CD1c-positive myeloid dendritic cell (primary cell): ENCODE measurements at regions not wholly inside any gene's neighbourhood (a gene's known extent, or its start where the extent isn't known, plus 50 kb on each side); places are given as distances from the start of the nearest gene placed in this dataset.

Experiments
- DNase-seq: peaks from one replicate; pipeline ENCODE4 v3.0.0-alpha.2; 2016; ENCODE audit errors: extremely low spot score

- no peak for DNase-seq
These were observed 250.5 kb downstream of the TMEM121 start for GRCh38 chr14:105776924-105777323.

GRCh38 chr14:105783707-105784106 is 257.3 kb downstream of the TMEM121 start:
- DNase-seq: no peak

DNA sequence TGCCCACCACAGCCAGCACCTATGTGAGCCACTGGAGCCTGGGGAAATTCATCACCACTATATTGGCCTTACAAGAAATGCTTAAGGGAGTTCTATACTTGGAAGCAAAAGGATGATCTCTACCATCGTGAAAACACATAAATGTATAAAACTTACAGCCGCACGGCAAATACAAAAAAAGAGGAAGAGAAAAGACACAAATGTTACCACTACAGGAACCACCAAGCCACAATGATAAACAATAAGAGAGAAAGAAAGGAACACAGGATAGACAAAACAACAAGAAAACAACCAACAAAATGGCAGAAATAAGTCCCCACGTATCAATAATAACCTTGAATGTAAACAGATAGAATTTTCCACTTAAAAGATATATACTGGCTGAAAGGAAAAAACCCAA is 267.5 kb downstream of the TMEM121 start:
- DNase-seq: no peak

DNA sequence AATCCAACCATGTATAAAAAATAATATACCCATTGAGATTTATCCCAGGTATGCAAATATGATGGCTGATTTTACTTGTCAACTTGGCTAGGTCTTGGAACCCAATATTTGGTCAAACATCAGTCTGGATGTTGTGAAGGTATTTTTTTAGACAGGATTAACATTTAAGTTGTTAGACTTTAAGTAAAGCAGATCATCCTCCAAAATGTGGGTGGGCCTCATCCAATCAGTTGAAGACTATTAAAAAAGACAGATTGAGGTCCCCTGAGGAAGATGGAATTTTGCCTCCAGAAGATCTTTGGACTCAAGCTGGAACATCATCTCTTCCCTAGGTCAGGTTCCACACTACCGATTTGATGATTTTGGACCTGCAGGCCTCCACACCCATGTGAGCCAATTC is 271.2 kb downstream of the TMEM121 start:
- no peak for DNase-seq

GRCh38 chr14:105805701-105806100 is 279.3 kb downstream of the TMEM121 start:
- DNase-seq: no peak

- no peak for DNase-seq
These were observed 280.2 kb downstream of the TMEM121 start for GRCh38 chr14:105806568-105806967.

DNA sequence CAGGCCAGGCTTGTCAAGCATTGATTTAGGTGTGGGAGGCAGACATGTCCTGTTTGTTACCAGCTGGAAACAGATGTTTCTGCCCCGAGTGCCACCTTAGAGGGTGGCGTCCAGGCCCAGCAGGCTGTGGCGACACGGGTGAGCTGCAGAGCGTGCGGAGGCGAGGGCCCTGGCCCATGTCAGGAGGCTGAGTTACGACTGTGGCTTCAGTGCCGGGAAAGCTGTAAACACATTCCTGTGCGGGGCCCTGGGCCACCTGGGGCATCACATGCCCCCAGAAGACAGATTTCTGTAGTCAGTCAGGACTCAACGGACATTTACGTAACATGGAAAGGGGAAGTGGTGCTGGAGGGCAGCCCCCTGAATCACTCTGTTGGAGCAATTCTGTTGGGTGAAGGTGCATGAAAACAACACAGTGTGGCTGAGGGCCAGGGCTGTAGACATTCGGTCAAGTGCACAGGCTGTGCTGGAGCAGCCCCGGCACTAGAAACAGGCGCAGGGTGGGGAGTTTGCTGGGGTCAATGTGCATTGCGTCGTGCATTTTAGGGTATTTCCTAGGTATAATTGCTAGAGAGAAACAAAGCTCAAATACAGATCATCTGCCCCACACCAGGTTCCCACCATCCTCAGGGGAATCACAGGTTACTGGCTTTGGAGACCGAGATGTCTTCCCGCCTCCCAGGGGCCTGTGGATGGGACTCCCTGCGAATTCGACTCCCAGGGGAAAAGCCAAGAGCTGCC is 291.8 kb downstream of the TMEM121 start:
- DNase-seq: peak; percentile 2

GRCh38 chr14:105818712-105819005 is 292.3 kb downstream of the TMEM121 start:
- no peak for DNase-seq

DNA sequence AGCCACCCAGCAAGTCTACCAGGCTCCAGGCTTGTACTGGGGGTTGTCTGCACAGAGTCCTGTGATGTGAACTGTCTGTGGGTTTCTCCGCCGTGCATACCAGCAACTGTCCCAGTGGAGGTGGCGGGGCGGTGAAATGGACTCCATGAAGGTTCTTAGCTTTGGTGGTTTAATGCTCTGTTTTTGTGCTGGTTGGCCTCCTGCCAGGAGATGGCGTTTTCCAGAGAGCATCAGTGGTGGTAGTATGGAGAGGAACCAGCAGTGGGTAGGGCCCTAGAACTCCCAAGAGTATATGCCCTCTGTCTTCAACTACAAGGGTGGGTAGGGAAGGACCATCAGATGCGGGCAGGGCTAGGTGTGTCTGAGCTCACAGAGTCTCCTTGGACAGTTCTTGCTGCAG is 303.8 kb downstream of the TMEM121 start:
- no peak for DNase-seq

GRCh38 chr14:105836160-105836559 is 309.8 kb downstream of the TMEM121 start:
- DNase-seq: no peak

DNA sequence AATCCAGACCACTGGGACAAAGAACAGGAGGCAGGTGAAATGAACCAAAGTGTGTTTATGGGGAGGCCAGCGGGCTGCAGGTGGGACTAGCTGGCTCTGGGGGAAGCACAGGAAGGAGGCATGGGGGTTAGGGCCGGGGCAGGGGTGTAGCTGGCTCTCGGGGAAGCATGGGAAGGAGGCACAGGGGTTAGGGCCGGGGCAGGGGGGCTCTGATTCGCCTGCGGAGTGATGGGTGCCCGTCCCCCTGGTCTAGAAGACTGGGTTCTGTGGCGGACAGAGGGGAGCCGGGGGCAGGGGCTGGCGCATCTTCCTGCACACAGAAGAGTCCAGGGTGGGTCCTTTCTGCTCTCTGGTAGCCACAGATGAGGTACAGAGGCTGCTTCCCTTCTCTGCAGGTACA is 310.3 kb downstream of the TMEM121 start:
- no peak for DNase-seq

DNA sequence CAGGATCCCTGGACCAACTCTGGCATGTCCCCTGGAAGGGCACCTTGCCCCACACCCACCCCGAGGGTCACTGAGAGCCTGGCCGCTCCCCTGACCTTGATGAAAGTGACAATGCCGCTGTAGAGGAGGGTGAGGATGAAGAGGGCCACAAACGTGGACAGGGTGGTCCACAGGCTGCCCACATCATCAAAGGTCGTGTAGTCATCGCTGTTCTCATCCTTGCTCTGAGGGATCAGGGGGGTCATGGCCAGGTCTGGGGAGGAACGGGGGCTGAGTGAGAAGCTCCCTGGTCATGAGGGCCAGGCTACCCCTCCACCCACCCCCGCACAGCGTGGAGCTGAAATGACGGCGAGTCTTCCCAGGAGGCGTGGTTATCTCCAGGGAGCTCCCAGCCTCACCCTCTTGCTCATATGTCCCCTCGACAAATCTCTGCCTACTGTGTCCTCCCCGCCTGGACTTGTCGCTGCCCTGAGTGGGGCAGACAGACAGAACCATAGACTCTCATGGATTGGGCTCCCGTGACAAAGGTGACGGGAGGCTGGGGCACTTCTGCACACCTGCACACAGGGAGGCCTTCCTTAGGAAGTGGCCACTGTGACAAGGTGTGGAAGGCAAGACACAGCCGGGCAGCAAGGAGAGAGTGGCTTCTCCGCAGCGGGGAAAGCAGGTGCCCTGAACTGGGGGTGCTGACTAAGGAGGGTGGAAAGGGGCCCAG is 311.1 kb downstream of the TMEM121 start:
- no peak for DNase-seq

- DNase-seq: no peak
These were observed 311.7 kb downstream of the TMEM121 start for GRCh38 chr14:105838107-105838506.

DNA sequence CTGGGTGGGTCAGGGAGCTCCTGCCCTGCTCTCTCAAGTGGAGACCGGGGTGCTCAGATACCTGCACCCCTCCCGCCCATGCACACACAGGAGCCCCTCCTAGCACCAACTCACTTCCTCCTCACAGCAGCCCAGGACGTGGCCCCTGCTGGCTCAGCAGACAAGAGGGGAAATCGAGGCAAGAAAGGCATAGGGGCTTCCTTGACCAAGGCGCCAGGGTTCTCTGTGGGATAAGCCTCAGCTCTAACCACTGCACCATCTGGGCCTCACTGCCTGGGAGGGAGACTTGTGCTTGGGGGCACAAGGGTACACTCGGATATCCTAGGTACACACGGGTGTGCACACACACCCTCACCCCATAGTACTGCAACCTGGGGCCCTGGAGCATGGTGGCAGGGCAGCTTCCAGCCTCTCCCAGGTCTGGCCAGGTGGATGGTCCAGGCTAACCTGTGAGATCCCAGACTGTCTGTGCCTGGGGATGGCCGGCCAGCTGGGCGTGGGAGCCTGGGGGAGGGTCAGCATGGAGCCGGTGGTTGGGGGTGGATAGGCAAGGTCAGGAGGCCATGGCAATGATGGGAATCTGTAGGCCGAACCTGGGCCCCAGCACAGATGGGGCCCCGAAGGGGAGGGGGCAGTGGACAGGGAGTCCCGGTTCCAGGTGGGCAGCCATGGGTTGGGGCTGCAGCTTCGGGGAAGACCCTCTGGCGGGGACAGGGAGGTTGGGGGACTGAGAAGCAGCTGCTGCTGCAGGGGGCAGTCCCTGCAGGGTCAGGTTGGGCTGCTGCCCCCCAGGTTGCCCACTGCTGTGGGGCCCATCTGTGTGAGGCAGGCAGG is 312.4 kb downstream of the TMEM121 start:
- DNase-seq: no peak

DNA sequence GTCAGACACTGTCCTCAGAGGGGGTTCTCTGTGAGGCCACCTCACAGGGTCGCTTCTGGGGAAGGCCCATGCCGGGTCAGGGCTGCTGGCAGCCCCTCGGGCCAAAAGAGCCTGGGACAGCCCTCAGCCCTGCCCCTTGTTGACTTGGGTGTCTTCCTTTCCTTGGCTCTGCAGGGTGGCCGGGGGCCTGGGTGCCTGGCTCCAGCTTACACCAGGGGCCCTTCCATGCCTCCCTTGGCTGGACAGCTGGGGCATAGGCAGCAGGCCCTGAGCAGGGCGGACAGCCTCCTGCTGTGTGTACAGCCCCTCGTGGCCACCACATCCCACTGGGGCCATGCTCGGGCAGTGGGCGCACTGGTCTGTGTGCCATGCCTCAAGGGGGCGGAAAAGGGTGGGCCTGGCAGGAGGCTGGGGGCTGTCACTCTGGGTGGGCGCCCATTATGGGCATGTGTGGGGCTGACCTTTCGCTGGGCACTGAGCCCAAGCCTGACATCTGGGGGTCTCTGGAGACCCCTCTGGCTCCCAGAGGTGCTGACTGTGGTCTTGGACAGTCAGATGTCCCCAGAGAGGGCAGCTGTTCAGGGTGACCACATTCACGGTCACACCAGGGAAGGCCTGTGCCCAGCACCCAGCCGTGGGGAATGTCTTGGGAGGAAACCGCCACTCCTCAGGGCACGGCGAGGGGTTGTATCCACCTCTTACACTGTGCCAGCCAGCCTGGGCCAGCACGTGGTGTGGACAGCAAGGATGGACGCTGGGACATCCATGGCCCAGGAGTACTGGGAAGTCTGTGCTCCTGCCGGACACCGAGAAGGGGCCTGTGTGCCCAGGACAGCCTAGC is 313.3 kb downstream of the TMEM121 start:
- no peak for DNase-seq

DNA sequence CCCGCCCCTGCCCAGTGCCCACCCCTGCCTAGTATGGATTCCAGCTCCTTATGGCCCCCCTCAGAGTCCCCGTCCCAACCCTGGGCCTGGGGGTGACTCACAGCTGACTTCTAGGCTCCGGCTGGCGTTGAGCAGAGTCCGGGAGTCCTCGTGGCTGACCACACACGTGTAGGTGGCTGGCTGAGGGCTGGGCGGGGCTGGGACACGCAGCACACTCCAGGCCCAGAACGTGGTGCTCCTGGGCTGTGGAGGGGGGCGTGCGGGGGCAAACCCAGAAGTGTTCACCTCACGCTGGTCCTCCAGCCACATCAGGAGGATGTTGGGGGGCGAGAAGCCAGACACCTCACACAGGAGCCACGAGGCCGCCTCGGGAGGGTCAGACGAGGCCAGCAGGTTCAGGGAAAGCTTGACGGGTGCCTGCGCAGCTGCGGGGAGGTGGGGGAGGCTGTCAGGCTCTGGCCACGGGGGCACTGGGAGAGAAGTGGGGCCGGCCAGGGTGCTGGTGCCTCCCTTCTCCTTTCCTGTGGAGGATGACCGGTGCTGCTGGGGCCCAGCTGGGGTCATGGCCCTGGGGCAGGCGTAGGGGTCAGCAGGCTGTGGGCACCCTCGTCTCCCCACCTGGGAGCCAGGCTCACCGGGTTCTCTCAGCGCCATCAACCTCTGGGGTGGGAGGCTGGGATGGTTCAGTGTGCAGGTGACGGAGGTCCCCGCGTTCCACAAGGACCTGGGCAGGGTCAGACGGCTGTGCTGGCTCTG is 314.1 kb downstream of the TMEM121 start:
- no peak for DNase-seq

DNA sequence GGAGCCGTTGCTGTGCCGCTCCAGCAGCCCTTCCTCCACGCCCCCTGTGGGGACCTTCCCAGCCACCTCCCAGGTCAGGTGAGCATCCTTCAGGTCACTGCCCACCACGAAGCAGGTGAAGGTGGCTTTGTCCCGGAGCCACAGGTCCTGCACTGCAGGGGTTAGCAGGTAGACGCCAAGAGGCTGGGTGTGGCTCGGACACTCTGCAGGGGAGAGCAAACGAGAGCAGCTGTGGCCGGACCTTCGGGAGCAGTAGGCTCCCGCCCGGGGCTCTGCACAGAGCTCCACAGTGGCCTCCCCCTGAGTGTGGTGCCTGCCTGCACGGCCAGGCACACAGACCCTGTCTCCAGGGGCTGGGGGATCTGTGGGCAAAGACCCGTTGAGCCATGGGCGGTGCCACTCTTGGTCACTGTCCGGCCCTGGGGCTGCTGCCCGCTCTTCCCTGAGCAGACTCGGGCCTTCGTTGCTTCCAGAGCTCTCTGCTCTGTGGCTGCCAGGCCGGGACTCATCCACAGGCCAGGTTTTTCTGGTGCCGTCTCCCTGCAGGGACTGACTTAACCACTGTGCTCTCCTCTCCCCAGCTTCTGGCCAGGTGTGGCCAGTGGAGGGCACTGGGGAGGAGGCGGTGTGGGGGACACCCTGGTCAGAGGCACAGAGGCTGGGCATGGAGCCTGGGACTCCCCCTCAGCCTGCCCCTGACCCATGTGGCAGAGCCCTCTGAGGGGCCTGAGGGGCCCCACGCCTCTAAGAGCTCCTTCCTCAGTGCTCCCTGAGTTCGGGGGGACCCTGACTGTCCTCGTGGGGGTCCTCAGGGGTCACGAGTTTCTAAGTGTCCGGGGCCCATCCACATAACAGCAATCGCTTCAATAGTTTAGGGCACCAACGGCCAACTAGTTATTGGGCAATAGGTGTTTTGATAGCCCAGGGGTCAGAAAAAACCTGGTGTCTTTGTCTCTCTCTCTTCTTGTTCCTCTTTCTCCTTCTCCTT is 314.9 kb downstream of the TMEM121 start:
- no peak for DNase-seq

- no peak for DNase-seq
These were observed 315.7 kb downstream of the TMEM121 start for GRCh38 chr14:105842105-105842504.

DNA sequence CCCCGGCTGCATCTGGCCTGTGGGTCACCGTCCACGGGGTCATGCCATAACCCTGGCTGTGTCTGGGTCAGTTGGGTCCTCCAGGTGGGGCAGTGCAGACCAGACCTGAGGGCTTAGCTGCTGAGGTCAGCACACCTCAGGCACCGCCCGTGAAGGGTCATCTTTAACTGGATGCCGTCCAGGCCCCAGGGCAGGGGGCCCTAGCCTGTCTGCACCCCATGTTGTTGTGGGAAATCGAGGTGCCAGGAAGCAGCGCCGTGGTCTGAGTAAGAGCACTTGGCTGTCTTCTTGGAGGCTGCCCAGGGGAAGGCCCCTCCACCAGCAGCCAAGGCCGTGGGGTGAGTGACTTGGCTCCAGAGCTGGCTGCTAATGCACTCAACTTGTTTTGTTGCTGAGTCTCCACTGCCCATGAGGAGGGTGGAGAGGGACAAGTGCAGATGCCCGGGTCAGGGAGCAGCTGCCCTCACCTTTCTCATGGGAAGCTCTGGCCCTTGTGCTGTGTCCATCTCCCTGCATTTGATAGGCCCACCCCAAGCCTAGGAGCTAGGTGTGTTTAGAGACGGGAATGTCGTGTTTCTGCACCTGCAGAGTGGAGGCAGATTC is 317.2 kb downstream of the TMEM121 start:
- DNase-seq: no peak
